ENCODE measurements at regions not wholly inside any gene's neighbourhood (a gene's known extent, or its start where the extent isn't known, plus 50 kb on each side); places are given as distances from the start of the nearest gene placed in this dataset.

DNA sequence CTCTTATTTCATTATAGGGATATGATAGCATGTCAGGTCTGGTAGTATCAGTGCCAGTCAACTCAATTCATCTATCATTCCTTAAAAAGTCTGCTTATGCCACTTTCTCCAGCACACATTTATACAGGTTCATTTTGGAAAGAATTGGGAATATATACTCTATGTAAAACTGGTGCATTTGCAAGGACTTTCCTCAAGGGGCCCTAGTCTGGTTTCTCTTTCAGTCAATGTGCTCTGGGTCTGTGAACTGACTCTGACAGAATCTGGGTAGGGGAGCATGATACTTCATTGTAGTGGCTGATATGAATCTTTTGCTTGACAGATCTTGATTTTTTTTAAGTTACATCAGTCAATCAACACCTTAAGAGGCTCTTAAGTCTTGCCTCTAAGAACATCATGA lies 313.9 kb downstream of the HTR1A start:
- Histone ChIP-seq H4K5ac (ENCODE audit: insufficient read length, low read depth, low read length) (no peak overlapping the region), H3K4me1 (replicated peaks in 1 of 4; ENCODE audit: control insufficient read depth in 3 of 4, insufficient read depth in 4 of 4, low read length in 3 of 4) (no peaks in the 10 kb centered on the region), H2BK5ac (ENCODE audit: low read depth, low read length) (no peak overlapping the region), H2BK15ac (ENCODE audit: low read length) (no peak overlapping the region), H2AFZ (ENCODE audit: low read length) (no peak overlapping the region), H3K18ac (ENCODE audit: extremely low read depth, low read length) (no peak overlapping the region), H3K36me3 (ENCODE audit: control insufficient read depth in 2 of 4, insufficient read depth in 4 of 4, low read length in 3 of 4) (no peaks in the 10 kb centered on the region), H3K4me2 (ENCODE audit: insufficient read depth in 1 of 2, low read depth in 2 of 2, low read length in 2 of 2) (no peak overlapping the region), H3K4ac (replicated peaks; ENCODE audit: insufficient read length, low read depth, low read length) (no peak overlapping the region), H3K9ac (replicated peaks in 1 of 4; ENCODE audit: extremely low read depth in 1 of 4, low read depth in 3 of 4, low read length in 3 of 4) (no peak overlapping the region), H2BK12ac (ENCODE audit: low read depth, low read length) (no peak overlapping the region), H2BK120ac (replicated peaks; ENCODE audit: low read depth, low read length) (no peak overlapping the region), H3K9me3 (ENCODE audit: insufficient read depth in 2 of 2, low read depth in 1 of 2, low read length in 1 of 2) (no peaks in the 10 kb centered on the region), H3K79me2 (ENCODE audit: control insufficient read depth in 1 of 2, insufficient read depth in 2 of 2, low read length in 2 of 2) (no peaks in the 10 kb centered on the region), H3K4me3 (ENCODE audit: extremely low read depth in 1 of 4, insufficient read depth in 2 of 4, low read depth in 3 of 4, low read length in 4 of 4) (no peak overlapping the region), H3K14ac (ENCODE audit: insufficient read length) (no peak overlapping the region), H3K23ac (ENCODE audit: insufficient read length) (no peak overlapping the region), H4K8ac (ENCODE audit: extremely low read depth, insufficient read depth, low read length) (no peak overlapping the region), H4K91ac (replicated peaks; ENCODE audit: insufficient read length, low read length) (no peak overlapping the region), H3K27ac (ENCODE audit: low read depth, low read length) (no peak overlapping the region), H3K56ac (replicated peaks; ENCODE audit: insufficient read length, low read depth, low read length) (no peak overlapping the region), H2BK20ac (ENCODE audit: low read length) (no peak overlapping the region), H3K23me2 (ENCODE audit: low read depth, low read length) (no peaks in the 10 kb centered on the region), H3K79me1 (ENCODE audit: low read depth, low read length) (no peaks in the 10 kb centered on the region), H2AK5ac (ENCODE audit: low read depth, low read length) (no peak overlapping the region), H4K20me1 (replicated peaks in 1 of 2; ENCODE audit: control insufficient read depth in 1 of 2, insufficient read depth in 2 of 2, low read length in 2 of 2) (no peaks in the 10 kb centered on the region), H3K27me3 (replicated peaks in 1 of 4; ENCODE audit: control insufficient read depth in 3 of 4, extremely low read depth in 1 of 4, insufficient read depth in 3 of 4, low read length in 3 of 4) (no peaks in the 10 kb centered on the region)
- TF ChIP-seq PHF8 (conservative IDR thresholded peaks at IDR 0.05; ENCODE audit: low read depth, low read length) (no peak), RAD21 (IDR thresholded peaks at IDR 0.05 in 1 of 2, conservative IDR thresholded peaks at IDR 0.05 in 1 of 2; ENCODE audit: low read depth in 2 of 2, low read length in 2 of 2) (peak; percentile 12 to 19; a peak in 2 of 4 replicates)
- no peak for DNase-seq (ENCODE audit: low read depth in 1 of 2, low spot score in 2 of 2)
- ChIA-PET CTCF (ENCODE audit: partially characterized antibody) (interaction anchor here (1.2 to 1.5 kb wide), 2 partner anchors 11 to 13 kb away, joined by 3 to 6 read pairs; no protein-coding TSS in a partner anchor), POLR2A (ENCODE audit: partially characterized antibody) (no interaction called here)
- FAIRE-seq: no peak

Measured in H1 (cell line).